Sigmoid colon (tissue), 4 donors: ENCODE measurements at regions not wholly inside any gene's neighbourhood (a gene's known extent, or its start where the extent isn't known, plus 50 kb on each side); places are given as distances from the start of the nearest gene placed in this dataset.

ENCODE experiments used
- CTCF ChIP-seq, 4 experiments: fragments of 450-650 bp in 3 of 4; fragments of 200-600 bp in 1 of 4; IDR thresholded peaks; one replicate each; pipeline ENCODE4 v1.5.1; 2016 to 2019; ENCODE audit warnings: antibody characterized with exemption in 4 of 4, mild to moderate bottlenecking in 3 of 4, moderate library complexity in 2 of 4
- POLR2AphosphoS5 ChIP-seq, 4 donors: sonication (generic); formaldehyde crosslinking; IDR thresholded peaks; one replicate each; pipeline ENCODE4 v1.6.1; 2017; ENCODE audit warnings: antibody characterized with exemption in 4 of 4

- no peak for TF ChIP-seq POLR2AphosphoS5 (IDR thresholded peaks at IDR 0.05)
- no peak for TF ChIP-seq CTCF (IDR thresholded peaks at IDR 0.05)
Observed at GRCh38 chr5:168117469-168117868, 174.0 kb upstream of the WWC1 start.
